AG10803 (cell line): ENCODE measurements at regions not wholly inside any gene's neighbourhood (a gene's known extent, or its start where the extent isn't known, plus 50 kb on each side); places are given as distances from the start of the nearest gene placed in this dataset.

ENCODE experiments used
- DNase-seq: peaks from one replicate; pipeline ENCODE4 v3.0.0; 2010; ENCODE audit warnings: low read depth
- H3K4me3 ChIP-seq: 2 replicates; pipeline ENCODE4 v1.5.1; 2011; ENCODE audit warnings: mild to moderate bottlenecking, low read length, control low read depth
- CTCF ChIP-seq: conservative IDR thresholded peaks from 2 replicates; pipeline ENCODE4 v1.5.1; 2011; ENCODE audit warnings: mild to moderate bottlenecking, low read length, control low read depth, inconsistent platforms

DNA sequence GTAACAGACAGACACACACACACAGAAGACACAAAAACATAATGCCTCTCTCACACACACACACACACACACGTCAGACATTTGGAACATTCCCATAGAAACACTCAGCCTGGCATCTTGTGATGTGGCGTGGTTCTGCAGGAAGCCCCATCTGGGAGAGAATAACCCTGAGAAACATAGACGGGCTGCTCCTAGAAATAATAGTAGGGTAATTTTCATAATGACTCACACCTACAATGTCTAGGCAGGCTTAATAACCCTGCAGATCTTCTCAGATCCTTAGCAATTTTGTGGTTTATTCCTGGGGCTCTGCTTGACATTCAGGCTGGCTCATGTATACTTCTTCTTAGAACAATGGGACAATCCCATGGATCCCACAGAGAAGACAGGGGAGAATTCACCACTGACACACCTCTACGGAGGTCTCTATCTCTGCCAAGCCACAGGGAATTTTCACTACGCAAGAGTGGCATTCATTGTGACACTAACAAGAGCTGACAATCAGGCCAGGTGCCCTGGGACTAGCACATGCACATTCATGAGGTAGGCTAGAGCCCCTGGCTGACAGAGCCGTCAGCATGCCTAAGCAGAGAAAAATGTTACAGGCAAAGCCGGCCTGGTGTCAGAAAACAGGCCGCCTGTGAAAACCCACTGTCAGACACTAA is 631.5 kb upstream of the TSPY4 start:
- DNase-seq, result no peak
- no peak overlapping the region for H3K4me3 ChIP-seq
- no peak for TF ChIP-seq CTCF

DNA sequence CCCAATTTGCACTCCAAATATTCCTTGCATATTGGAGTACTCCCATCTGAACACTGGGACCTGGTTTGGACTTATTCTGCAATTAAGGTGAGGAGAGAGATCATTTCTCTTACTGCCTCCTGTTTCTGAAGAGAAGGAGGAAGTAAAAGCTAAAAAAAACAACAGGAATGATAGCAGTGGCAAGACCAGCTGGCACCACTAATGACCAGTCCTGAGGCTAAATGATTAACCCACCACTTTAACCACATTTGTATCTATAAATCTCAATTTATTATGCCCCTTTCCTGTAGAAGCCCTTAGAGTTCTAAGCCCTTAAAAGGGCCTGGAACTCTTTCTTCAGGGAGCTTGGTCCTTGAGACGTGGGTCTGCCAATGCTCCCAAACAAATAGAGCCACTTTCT is 625.0 kb upstream of the TSPY4 start:
- no peak overlapping the region for H3K4me3 ChIP-seq
- no peak for TF ChIP-seq CTCF
- DNase-seq, result no peak

GRCh38 chrY:8715226-8715625 is 622.0 kb upstream of the TSPY4 start:
- no peak for TF ChIP-seq CTCF
- no peak for DNase-seq
- H3K4me3 ChIP-seq, result no peak overlapping the region

DNA sequence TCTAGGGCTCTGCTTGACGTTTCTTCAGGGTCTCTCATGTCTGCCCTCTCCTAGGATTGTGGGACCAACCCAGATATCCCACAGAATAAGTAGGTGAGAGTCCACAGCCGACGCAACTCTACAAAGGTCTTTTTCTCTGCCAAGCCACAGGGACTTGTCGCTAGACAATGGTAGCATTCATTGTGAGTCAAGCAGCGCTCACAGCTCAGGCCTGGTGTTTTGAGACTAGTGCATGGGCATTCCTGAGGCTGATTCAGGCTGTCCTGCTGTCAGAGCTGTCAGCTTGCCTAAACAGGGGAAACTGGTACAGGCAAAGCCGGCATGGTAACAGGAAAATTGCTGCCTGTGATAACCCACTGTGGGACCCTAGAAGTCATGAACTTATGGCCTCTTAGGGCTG is 610.6 kb upstream of the TSPY4 start:
- no peak overlapping the region for H3K4me3 ChIP-seq
- no peak for TF ChIP-seq CTCF
- no peak for DNase-seq

- no peak for DNase-seq
- H3K4me3 ChIP-seq, result no peak overlapping the region
- TF ChIP-seq CTCF, result no peak
Observed at GRCh38 chrY:8729971-8730370, 607.3 kb upstream of the TSPY4 start.

DNA sequence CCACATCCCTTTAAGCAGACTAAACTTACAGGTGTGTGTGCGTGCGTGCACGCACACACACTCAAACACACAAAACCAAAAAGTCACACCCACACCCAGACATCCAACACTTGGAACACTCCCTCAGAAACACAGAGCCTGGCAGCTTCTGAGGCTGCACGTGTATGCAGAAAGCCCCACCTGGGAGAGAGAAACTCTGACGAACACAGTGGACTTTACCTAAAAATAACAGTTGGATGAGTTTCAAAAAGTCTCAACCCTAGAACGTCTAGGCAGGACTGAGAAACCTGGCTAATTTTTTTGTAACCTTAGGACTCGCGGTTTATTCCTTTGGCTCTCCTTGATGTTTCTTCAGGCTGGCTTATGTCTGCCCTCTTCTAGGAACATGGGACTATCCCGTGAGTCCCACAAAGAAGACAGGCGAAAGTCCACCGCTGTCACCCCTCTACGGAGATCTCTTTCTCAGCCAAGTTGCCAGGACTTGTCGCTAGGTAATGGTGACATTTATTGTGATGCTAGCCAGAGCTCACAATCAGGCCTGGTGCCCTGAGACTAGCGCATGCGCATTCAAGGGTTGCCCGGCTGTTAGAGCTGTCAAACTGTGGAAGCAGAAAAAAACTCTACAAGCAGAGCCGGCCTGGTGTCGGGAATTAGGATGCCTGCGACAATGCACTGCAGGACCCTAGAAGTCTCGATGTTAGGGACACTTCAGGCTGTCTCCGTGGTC is 595.8 kb upstream of the TSPY4 start:
- no peak for TF ChIP-seq CTCF
- H3K4me3 ChIP-seq, result no peak overlapping the region
- no peak for DNase-seq

GRCh38 chrY:8764184-8764583 is 573.1 kb upstream of the TSPY4 start:
- no peak for DNase-seq
- TF ChIP-seq CTCF, result no peak
- no peak overlapping the region for H3K4me3 ChIP-seq
